Neural cell (in vitro differentiated cells): ENCODE measurements at regions not wholly inside any gene's neighbourhood (a gene's known extent, or its start where the extent isn't known, plus 50 kb on each side); places are given as distances from the start of the nearest gene placed in this dataset.
"Not testable (repeated sequence)": the region's sequence is repeated elsewhere in the genome, so short reads cannot be mapped to it uniquely, and the experiment has no call there.

Experiments used
- H2AFZ ChIP-seq: fragments of 200-600, 300-800 bp; sonication (generic), shearing (Covaris generic); 2 replicates; pipeline ENCODE4 v1.6.0; 2014; ENCODE audit warnings: low read depth, mild to moderate bottlenecking, antibody characterized with exemption, low read length, moderate library complexity
- H3F3A ChIP-seq: fragments of 200-600 bp; shearing (Covaris generic); 2 replicates; pipeline ENCODE4 v1.6.1; 2016; ENCODE audit warnings: mild to moderate bottlenecking, moderate library complexity, mixed read lengths, antibody characterized with exemption, low read length; ENCODE audit not compliant: insufficient read depth, poor library complexity, severe bottlenecking
- H3K27ac ChIP-seq: fragments of 200-600, 300-800 bp; sonication (generic), shearing (Covaris generic); 2 replicates; pipeline ENCODE4 v1.5.1; 2014; ENCODE audit warnings: mild to moderate bottlenecking, low read length, moderate library complexity
- H3K27me3 ChIP-seq: fragments of 300-800, 200-600 bp; sonication (generic), shearing (Covaris generic); 2 replicates; pipeline ENCODE4 v1.6.0; 2014; ENCODE audit warnings: mild to moderate bottlenecking, low read depth, low read length, moderate library complexity; ENCODE audit not compliant: insufficient read depth
- H3K36me3 ChIP-seq: fragments of 300-800, 200-600 bp; sonication (generic), shearing (Covaris generic); 2 replicates; pipeline ENCODE4 v1.5.1; 2014; ENCODE audit warnings: mild to moderate bottlenecking, antibody characterized with exemption, low read length, moderate library complexity; ENCODE audit not compliant: insufficient read depth
- H3K4me2 ChIP-seq: fragments of 300-800, 200-600 bp; sonication (generic), shearing (Covaris generic); 2 replicates; pipeline ENCODE4 v1.6.0; 2014; ENCODE audit warnings: mild to moderate bottlenecking, low read length
- H3K4me3 ChIP-seq: fragments of 300-800, 200-600 bp; sonication (generic), shearing (Covaris generic); 2 replicates; pipeline ENCODE4 v1.5.1; 2014; ENCODE audit warnings: mild to moderate bottlenecking, low read length, moderate library complexity
- H3K79me2 ChIP-seq: fragments of 200-600 bp; shearing (Covaris generic); replicated peaks from 2 replicates; pipeline ENCODE4 v1.6.0; 2014; ENCODE audit warnings: mild to moderate bottlenecking, low read length, moderate library complexity; ENCODE audit not compliant: insufficient read depth
- H3K9ac ChIP-seq: fragments of 300-800, 200-600 bp; sonication (generic), shearing (Covaris generic); 2 replicates; pipeline ENCODE4 v1.6.1; 2016; ENCODE audit warnings: mild to moderate bottlenecking, low read length, mixed read lengths
- H3K9me2 ChIP-seq: fragments of 200-600 bp; shearing (Covaris generic); 2 replicates; pipeline ENCODE4 v1.6.1; 2016; ENCODE audit warnings: mild to moderate bottlenecking, low read length, mixed read lengths; ENCODE audit not compliant: insufficient read depth
- H3K9me3 ChIP-seq: fragments of 200-600, 300-800 bp; sonication (generic), shearing (Covaris generic); 2 replicates; pipeline ENCODE4 v1.6.1; 2016; ENCODE audit warnings: mild to moderate bottlenecking, mixed run types, low read length, moderate library complexity, mixed read lengths
- H4K20me1 ChIP-seq: fragments of 200-600 bp; shearing (Covaris generic); 2 replicates; pipeline ENCODE4 v1.6.1; 2016; ENCODE audit warnings: mild to moderate bottlenecking, mixed run types; ENCODE audit not compliant: insufficient read depth
- EP300 ChIP-seq: fragments of 450-650 bp; conservative IDR thresholded peaks from 2 replicates; pipeline ENCODE4 v1.6.1; 2014; ENCODE audit warnings: antibody characterized with exemption, mild to moderate bottlenecking, moderate library complexity; ENCODE audit not compliant: poor library complexity, severe bottlenecking
- EZH2 ChIP-seq: fragments of 200-600, 300-800 bp; shearing (Covaris generic), sonication (generic); IDR thresholded peaks from 2 replicates; pipeline ENCODE4 v1.6.1; 2014; ENCODE audit warnings: antibody characterized with exemption, low read length, borderline replicate concordance, mild to moderate bottlenecking; ENCODE audit not compliant: insufficient read depth, poor library complexity, severe bottlenecking
- MXI1 ChIP-seq: fragments of 450-650 bp; conservative IDR thresholded peaks from 2 replicates; pipeline ENCODE4 v1.6.1; 2014; ENCODE audit warnings: antibody characterized with exemption, mild to moderate bottlenecking; ENCODE audit not compliant: poor library complexity, severe bottlenecking
- POLR2AphosphoS5 ChIP-seq: IDR thresholded peaks from 2 replicates; pipeline ENCODE4 v1.6.1; 2012
- RAD21 ChIP-seq: fragments of 450-650 bp; conservative IDR thresholded peaks from 2 replicates; pipeline ENCODE4 v1.6.1; 2014; ENCODE audit warnings: antibody characterized with exemption, mild to moderate bottlenecking, moderate library complexity
- SMC3 ChIP-seq: fragments of 450-650 bp; conservative IDR thresholded peaks from 2 replicates; pipeline ENCODE4 v1.6.1; 2014; ENCODE audit warnings: antibody characterized with exemption, mild to moderate bottlenecking, moderate library complexity; ENCODE audit not compliant: poor library complexity
- TAF1 ChIP-seq: IDR thresholded peaks from 2 replicates; pipeline ENCODE4 v1.6.1; 2012; ENCODE audit warnings: low read depth
- TF ChIP-seq, protein P1 (sequence below): IDR thresholded peaks from 2 replicates; pipeline ENCODE4 v1.6.1; 2012; ENCODE audit warnings: borderline replicate concordance
- TF ChIP-seq, protein P2 (sequence below): fragments of 450-650 bp; IDR thresholded peaks from 2 replicates; pipeline ENCODE4 v1.5.1; 2014; ENCODE audit warnings: antibody characterized with exemption, mild to moderate bottlenecking, moderate library complexity; ENCODE audit not compliant: poor library complexity, severe bottlenecking

DNA sequence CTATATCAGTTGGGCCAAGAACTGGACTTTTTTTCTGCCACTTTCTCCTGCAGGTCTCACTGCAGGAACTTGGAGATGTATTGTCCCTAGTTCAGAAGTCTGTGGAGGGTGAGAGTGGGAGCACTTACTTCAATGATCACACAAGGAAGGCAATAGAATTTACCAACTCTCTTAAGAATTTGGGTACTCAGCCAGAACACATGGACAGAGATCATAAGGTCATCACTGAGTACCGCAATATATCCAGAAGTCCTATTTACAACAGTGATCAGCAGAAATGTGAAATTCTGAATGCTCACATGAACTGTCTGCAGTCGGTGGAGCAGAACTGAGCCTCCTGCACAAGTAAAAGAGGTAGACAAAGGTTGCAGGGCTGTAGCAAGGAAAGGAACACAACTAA is 101.0 kb downstream of the FAM114A2 start:
- Histone ChIP-seq H3K4me2 (no peak overlapping the region), H2AFZ (no peak overlapping the region), H3K27me3 (no peaks in the 10 kb centered on the region), H3K9ac (no peak overlapping the region), H3K36me3 (no peaks in the 10 kb centered on the region), H3K27ac (no peak overlapping the region), H3K9me3 (no peaks in the 10 kb centered on the region), H3K9me2 (no peaks in the 10 kb centered on the region), H3K4me3 (no peak overlapping the region), H3F3A (no peaks in the 10 kb centered on the region), H4K20me1 (no peaks in the 10 kb centered on the region), H3K79me2 (no peaks in the 10 kb centered on the region)
- TF ChIP-seq RAD21, result no peak
- TF ChIP-seq, protein P1, sequence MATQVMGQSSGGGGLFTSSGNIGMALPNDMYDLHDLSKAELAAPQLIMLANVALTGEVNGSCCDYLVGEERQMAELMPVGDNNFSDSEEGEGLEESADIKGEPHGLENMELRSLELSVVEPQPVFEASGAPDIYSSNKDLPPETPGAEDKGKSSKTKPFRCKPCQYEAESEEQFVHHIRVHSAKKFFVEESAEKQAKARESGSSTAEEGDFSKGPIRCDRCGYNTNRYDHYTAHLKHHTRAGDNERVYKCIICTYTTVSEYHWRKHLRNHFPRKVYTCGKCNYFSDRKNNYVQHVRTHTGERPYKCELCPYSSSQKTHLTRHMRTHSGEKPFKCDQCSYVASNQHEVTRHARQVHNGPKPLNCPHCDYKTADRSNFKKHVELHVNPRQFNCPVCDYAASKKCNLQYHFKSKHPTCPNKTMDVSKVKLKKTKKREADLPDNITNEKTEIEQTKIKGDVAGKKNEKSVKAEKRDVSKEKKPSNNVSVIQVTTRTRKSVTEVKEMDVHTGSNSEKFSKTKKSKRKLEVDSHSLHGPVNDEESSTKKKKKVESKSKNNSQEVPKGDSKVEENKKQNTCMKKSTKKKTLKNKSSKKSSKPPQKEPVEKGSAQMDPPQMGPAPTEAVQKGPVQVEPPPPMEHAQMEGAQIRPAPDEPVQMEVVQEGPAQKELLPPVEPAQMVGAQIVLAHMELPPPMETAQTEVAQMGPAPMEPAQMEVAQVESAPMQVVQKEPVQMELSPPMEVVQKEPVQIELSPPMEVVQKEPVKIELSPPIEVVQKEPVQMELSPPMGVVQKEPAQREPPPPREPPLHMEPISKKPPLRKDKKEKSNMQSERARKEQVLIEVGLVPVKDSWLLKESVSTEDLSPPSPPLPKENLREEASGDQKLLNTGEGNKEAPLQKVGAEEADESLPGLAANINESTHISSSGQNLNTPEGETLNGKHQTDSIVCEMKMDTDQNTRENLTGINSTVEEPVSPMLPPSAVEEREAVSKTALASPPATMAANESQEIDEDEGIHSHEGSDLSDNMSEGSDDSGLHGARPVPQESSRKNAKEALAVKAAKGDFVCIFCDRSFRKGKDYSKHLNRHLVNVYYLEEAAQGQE, result no peak
- TF ChIP-seq EZH2, result no peak
- no peak for TF ChIP-seq TAF1
- no peak for TF ChIP-seq SMC3
- TF ChIP-seq MXI1, result no peak
- no peak for TF ChIP-seq POLR2AphosphoS5
- no peak for TF ChIP-seq EP300
- TF ChIP-seq, protein P2, sequence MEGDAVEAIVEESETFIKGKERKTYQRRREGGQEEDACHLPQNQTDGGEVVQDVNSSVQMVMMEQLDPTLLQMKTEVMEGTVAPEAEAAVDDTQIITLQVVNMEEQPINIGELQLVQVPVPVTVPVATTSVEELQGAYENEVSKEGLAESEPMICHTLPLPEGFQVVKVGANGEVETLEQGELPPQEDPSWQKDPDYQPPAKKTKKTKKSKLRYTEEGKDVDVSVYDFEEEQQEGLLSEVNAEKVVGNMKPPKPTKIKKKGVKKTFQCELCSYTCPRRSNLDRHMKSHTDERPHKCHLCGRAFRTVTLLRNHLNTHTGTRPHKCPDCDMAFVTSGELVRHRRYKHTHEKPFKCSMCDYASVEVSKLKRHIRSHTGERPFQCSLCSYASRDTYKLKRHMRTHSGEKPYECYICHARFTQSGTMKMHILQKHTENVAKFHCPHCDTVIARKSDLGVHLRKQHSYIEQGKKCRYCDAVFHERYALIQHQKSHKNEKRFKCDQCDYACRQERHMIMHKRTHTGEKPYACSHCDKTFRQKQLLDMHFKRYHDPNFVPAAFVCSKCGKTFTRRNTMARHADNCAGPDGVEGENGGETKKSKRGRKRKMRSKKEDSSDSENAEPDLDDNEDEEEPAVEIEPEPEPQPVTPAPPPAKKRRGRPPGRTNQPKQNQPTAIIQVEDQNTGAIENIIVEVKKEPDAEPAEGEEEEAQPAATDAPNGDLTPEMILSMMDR, result no peak

DNA sequence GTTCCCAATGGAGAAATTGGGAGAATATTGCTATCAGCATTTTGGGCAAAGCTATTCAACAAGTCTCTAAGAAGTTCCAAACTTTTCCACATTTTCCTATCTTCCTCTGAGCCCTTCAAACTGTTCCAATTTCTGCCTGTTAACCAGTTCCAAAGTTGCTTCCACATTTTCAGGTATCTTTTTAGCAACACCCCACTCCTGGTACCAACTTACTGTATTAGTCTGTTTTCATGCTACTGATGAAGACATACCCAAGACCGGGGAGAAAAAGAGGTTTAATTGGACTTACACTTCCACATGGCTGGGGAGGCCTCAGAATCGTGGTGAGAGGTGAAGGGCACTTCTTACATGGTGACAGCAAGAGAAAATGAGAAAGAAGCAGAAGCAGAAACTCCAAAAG is 103.6 kb downstream of the FAM114A2 start:
- H3K27ac ChIP-seq, H3K36me3 ChIP-seq, H3K4me3 ChIP-seq, H3K9ac ChIP-seq, H4K20me1 ChIP-seq, H3K9me3 ChIP-seq, H3K79me2 ChIP-seq, H3F3A ChIP-seq, H3K9me2 ChIP-seq, H3K27me3 ChIP-seq, H2AFZ ChIP-seq, H3K4me2 ChIP-seq: not testable (repeated sequence)

DNA sequence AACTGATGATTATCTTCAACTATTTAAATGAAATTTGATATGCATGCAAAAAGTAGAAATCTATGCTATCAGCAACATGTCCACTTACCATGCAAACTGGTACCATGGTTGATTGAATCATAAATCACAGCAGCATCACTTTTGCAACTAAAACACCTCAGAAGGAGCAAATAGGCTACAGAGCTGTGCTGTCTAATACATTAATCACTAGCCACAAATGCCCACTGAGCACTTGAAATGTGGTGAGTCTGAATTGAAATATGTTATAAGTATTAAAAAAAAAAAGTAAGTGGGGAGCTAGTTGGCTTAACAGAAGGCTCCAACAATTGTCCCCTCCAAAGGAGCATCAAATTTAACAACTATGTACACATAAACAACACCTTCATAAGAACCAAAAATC is 112.5 kb downstream of the FAM114A2 start:
- Histone ChIP-seq H3K9ac (no peak overlapping the region), H3K4me2 (no peak overlapping the region), H4K20me1 (no peaks in the 10 kb centered on the region), H2AFZ (no peak overlapping the region), H3K36me3 (no peaks in the 10 kb centered on the region), H3K4me3 (no peak overlapping the region), H3F3A (no peaks in the 10 kb centered on the region), H3K9me3 (no peaks in the 10 kb centered on the region), H3K27ac (no peak overlapping the region), H3K79me2 (no peaks in the 10 kb centered on the region), H3K9me2 (no peaks in the 10 kb centered on the region), H3K27me3 (no peaks in the 10 kb centered on the region)
- TF ChIP-seq SMC3 (no peak), RAD21 (no peak), MXI1 (no peak), POLR2AphosphoS5 (no peak), TAF1 (no peak), EZH2 (no peak), EP300 (no peak)
- TF ChIP-seq, protein P2, result no peak
- TF ChIP-seq, protein P1, result no peak
